ENCODE measurements at regions not wholly inside any gene's neighbourhood (a gene's known extent, or its start where the extent isn't known, plus 50 kb on each side); places are given as distances from the start of the nearest gene placed in this dataset.

DNA sequence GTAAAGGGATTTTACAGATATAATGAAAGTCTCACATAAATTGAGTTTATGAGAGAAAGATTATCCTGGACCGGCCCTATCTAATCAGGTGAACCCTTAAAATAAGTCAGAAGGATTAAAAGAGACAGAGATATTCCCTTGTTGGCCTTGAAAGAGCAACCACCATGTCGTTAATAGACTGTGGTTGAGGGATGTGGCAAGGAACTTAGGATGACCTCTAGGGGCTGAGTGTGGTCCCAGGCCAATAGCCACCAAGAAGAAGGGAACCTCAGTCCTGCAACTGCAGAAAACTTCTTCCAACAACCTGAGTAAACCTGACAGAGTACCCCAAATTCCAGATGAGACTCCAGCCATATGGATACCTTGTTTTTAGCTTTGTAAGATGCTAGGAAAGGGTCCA, 121.5 kb downstream of the POLR1F start:
- Histone ChIP-seq H3K79me2 (ENCODE audit: control insufficient read depth, low read length) (no peaks in the 10 kb centered on the region), H3K36me3 (ENCODE audit: control insufficient read depth, low read length) (no peaks in the 10 kb centered on the region), H3K4me3 (ENCODE audit: low read length) (no peak overlapping the region), H3K9me2 (replicated peaks; ENCODE audit: control insufficient read depth, low read length) (no peaks in the 10 kb centered on the region), H3K27me3 (ENCODE audit: control insufficient read depth, low read length) (no peaks in the 10 kb centered on the region), H4K20me1 (ENCODE audit: control insufficient read depth, insufficient read depth, low read depth, low read length) (no peaks in the 10 kb centered on the region), H3K27ac (ENCODE audit: low read depth, low read length) (no peak overlapping the region), H3F3A (ENCODE audit: control insufficient read depth, insufficient read depth) (no peaks in the 10 kb centered on the region), H3K9me3 (ENCODE audit: control insufficient read depth, insufficient read depth, low read length) (no peaks in the 10 kb centered on the region), H3K4me2 (ENCODE audit: low read length) (no peak overlapping the region), H3K4me1 (ENCODE audit: control insufficient read depth, low read length) (no peaks in the 10 kb centered on the region)
- no peak for TF ChIP-seq EZH2phosphoT487 (IDR thresholded peaks at IDR 0.05; ENCODE audit: borderline replicate concordance, low read length)
- peak; percentile 19 for TF ChIP-seq CTCF (IDR thresholded peaks at IDR 0.05; ENCODE audit: low read depth, low read length, poor library complexity, severe bottlenecking)

DNA sequence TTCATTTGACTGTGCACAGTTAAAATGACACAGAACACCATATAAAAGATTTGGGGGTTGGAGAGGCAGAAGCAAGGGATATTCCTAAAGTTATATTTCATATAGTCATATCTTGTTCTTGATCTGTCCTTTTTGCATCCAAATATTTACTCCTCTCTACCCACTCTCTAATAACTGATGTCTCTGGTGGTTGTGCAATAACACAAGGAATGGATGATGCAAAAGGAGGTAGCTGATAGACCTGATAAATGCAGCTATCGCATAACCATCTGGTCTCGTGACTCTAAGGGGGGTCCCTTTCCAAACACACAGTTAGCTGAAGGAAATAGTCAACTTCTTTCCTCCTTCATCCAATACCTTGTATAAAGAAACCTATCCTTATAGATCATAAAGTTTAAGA, 123.1 kb downstream of the POLR1F start:
- Histone ChIP-seq H3K27me3 (ENCODE audit: control insufficient read depth, low read length) (no peaks in the 10 kb centered on the region), H3K36me3 (ENCODE audit: control insufficient read depth, low read length) (no peaks in the 10 kb centered on the region), H3K27ac (ENCODE audit: low read depth, low read length) (no peak overlapping the region), H3F3A (ENCODE audit: control insufficient read depth, insufficient read depth) (no peaks in the 10 kb centered on the region), H3K9me2 (replicated peaks; ENCODE audit: control insufficient read depth, low read length) (no peaks in the 10 kb centered on the region), H3K4me3 (ENCODE audit: low read length) (no peak overlapping the region), H3K9me3 (ENCODE audit: control insufficient read depth, insufficient read depth, low read length) (no peaks in the 10 kb centered on the region), H4K20me1 (ENCODE audit: control insufficient read depth, insufficient read depth, low read depth, low read length) (no peaks in the 10 kb centered on the region), H3K4me1 (ENCODE audit: control insufficient read depth, low read length) (no peaks in the 10 kb centered on the region), H3K79me2 (ENCODE audit: control insufficient read depth, low read length) (no peaks in the 10 kb centered on the region), H3K4me2 (ENCODE audit: low read length) (no peak overlapping the region)
- no peak for TF ChIP-seq EZH2phosphoT487 (IDR thresholded peaks at IDR 0.05; ENCODE audit: borderline replicate concordance, low read length)
- no peak for TF ChIP-seq CTCF (IDR thresholded peaks at IDR 0.05; ENCODE audit: low read depth, low read length, poor library complexity, severe bottlenecking)

- Histone ChIP-seq H3K79me2 (ENCODE audit: control insufficient read depth, low read length) (no peaks in the 10 kb centered on the region), H3K4me2 (ENCODE audit: low read length) (no peak overlapping the region), H4K20me1 (ENCODE audit: control insufficient read depth, insufficient read depth, low read depth, low read length) (no peaks in the 10 kb centered on the region), H3F3A (ENCODE audit: control insufficient read depth, insufficient read depth) (no peaks in the 10 kb centered on the region), H3K36me3 (ENCODE audit: control insufficient read depth, low read length) (no peaks in the 10 kb centered on the region), H3K4me3 (ENCODE audit: low read length) (no peak overlapping the region), H3K27me3 (ENCODE audit: control insufficient read depth, low read length) (no peaks in the 10 kb centered on the region), H3K27ac (ENCODE audit: low read depth, low read length) (no peak overlapping the region), H3K9me2 (replicated peaks; ENCODE audit: control insufficient read depth, low read length) (no peaks in the 10 kb centered on the region), H3K4me1 (ENCODE audit: control insufficient read depth, low read length) (no peaks in the 10 kb centered on the region), H3K9me3 (ENCODE audit: control insufficient read depth, insufficient read depth, low read length) (no peaks in the 10 kb centered on the region)
- TF ChIP-seq CTCF (IDR thresholded peaks at IDR 0.05; ENCODE audit: low read depth, low read length, poor library complexity, severe bottlenecking): no peak
- TF ChIP-seq EZH2phosphoT487 (IDR thresholded peaks at IDR 0.05; ENCODE audit: borderline replicate concordance, low read length): no peak
Observed at GRCh38 chr7:19575909-19576557, 132.8 kb downstream of the POLR1F start.

Measured in DOHH2 (cell line).